CD1c-positive myeloid dendritic cell (primary cell): ENCODE measurements at regions not wholly inside any gene's neighbourhood (a gene's known extent, or its start where the extent isn't known, plus 50 kb on each side); places are given as distances from the start of the nearest gene placed in this dataset.
"Not testable (repeated sequence)": the region's sequence is repeated elsewhere in the genome, so short reads cannot be mapped to it uniquely, and the experiment has no call there.

Source experiments
- DNase-seq: peaks from one replicate; pipeline ENCODE4 v3.0.0-alpha.2; 2016; ENCODE audit errors: extremely low spot score

DNA sequence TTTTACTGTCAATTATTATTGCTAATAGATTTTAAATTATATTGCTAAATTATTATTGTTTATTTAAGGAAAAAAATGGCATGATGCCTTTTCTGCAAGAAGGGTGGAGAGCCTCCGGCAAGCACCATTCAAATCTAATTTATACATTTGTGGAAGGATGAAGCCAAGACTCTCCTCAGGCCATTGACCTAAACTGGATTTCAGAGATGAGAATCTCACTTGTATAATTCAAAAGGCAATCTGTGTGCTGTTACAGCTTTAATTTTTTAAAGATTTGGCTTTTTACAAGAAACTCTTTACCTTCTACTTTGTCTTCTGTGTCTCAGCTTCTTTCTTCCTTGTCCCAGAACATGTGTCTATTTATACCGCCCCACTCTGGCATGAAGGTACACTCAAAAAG, 722.5 kb downstream of the ETS1 start:
- DNase-seq = no peak

DNA sequence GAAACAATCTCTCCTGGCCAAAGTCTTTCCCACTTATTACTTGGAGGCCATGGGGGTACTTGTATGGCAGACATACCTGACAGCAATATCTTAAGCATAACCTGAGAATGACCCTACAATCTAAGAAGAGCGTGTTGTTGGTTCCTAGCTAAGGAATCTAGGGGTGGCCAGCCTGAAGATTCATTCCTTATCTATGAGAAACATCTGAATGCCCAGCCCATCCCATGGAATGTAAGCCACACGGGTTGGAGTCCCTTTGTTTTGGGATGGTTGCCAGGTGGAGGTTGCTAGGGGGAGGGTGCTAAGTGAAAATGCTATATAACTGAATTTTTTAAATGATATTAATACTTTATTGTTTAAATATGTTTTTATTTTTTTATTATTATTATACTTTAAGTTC, 725.0 kb downstream of the ETS1 start:
- no peak for DNase-seq

DNA sequence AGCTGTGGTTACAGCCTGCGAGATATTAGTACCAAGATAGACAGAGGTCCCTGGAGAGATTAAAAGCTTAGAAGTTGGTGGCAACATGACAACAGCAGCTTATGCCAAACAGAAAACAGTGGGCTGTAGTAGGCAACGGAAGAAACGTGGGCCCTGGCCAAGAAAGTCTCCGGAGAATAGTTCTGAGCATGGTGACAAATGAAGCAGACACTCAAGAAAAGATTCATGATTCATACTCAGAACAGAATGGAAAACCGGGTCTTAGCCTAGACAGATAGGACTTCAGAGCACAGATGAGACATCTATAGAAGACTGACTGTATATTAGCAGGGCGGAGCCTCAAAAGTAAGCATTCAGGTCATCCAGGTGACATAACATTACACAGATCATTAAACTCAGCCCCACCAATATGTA, 727.4 kb downstream of the ETS1 start:
- DNase-seq = no peak

DNA sequence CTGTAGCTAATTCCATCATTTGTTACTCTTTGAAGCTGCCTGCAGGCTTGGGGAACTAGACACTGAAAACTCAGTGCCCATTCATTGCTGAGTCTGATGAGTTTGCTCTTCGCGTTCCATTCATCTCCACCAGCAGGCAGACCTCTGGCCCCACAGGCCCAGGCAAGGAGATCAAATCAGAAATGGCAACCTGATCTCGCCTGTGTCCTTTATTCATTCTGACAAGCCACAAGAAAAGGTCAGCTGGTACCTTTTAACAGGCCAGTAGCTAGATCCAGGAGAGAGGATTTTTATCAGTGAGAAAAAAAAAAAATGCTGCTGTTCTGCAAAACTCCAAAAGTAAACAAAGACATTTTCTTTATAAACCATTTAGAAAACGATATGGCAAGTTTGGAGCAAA, 742.5 kb downstream of the ETS1 start:
- DNase-seq = no peak

DNA sequence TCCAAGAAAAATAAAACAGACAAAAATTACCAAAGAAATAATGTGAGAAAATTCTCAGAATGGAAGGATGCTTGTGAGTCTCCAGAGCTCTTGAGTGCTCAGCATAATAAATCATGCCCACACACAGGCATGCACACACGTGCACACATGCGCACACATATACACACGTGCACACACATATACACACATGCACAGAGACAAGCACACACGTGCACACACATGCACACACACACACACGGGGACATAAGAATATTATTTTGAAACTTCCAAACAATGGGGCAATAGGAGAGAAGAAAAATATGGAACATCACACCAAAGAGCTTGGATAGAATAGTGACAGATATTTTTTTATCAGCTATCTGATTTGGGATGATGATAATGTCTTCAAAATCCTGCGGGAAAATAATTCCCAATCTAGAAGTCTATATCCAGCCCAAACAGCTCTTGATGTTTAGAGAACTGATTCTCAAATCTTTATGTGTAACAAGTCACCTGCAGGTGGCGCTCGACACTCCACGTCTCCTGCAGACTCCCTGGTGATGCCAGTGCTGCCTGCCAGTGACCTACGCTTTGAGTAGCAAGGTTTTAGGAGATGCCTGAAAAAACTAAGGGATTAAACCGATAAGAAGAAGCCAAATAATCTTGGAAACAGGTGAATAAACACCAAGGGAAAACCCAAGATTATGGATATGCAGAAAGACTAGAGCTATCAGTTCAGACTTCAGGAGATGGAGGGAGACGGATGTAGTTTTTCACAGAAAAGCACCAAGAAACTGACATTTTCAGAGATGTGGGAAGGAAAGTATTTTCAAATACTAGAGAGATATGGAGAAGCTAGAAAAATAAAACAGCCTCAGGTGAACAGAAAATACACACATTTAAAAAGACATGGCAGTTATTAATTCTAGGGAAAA, 743.6 kb downstream of the ETS1 start:
- DNase-seq = peak; percentile 35

DNA sequence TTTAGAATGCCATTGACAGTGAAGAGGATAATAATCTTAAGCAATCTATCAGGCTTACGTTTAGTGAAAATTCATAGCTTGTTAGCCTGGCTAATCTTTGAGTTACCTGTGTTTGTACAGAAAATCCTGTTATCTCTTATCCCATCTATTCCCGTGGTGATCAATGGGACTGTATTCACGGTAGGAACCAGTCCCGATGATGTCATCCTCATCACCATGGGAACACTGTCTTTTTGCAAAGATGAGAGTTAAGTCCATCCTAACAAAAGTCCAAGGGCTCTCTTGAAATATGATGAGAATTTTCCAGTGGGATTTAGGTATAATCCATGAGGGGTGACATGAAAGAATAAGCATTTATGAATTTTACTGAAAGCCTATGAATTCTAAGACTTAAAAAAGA, 762.2 kb downstream of the ETS1 start:
- DNase-seq = no peak

DNA sequence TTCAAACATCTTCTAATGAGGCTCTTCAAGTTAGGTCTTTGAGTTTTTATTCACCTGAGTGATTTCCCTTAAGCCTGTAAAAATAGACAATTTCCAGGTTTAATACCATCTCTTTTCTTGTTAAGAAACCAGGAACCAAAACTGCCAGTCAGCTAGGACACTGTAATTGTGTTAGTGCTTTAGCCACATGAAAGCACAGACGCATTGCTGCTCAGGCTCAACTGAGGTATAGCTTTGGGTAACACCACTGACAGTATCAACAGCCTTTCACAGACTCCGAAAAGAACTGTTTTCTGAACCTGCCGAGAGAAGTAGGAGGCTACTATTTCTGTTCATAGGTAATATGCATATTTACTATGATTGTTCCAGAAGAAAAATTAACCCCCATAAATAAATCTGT, 768.7 kb downstream of the ETS1 start:
- no peak for DNase-seq

DNA sequence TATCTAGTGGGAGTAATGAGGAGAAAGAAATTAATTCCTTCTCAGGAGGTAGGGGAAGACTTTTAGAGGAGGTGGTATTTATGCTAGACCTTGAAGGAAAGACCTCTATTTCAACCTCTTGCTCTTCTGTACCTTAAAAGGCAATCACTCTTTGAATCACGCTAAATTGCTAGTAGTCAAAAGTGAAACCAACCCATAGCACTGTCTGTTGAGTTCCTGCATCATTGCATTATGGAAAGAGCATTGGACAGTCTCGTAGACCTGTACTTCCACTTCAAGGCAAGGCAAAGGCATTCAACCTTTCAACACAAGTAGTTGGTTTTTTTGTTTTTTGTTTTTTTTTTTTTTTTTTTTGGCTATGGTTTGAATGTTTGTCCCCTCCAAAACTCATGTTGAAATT, 770.4 kb downstream of the ETS1 start:
- no peak for DNase-seq

DNA sequence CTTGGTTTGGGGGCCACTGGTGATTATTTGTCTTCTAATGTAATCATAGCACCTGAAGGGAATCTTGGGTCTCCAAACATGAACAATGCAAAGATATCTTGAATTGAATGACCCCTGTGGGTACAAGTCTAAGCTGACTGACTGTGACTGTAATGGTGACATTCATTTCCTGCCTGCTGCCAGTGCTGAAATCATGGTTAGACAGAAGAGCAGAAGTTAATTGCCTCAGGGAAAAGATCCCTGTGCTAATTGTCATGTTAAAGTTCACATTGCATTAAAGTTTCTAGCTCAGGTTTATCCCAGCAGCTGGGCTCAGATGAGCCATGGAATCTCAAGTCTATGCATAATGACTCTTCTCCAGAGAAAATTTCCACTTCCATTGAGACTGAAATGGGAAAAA, 772.0 kb downstream of the ETS1 start:
- no peak for DNase-seq

DNA sequence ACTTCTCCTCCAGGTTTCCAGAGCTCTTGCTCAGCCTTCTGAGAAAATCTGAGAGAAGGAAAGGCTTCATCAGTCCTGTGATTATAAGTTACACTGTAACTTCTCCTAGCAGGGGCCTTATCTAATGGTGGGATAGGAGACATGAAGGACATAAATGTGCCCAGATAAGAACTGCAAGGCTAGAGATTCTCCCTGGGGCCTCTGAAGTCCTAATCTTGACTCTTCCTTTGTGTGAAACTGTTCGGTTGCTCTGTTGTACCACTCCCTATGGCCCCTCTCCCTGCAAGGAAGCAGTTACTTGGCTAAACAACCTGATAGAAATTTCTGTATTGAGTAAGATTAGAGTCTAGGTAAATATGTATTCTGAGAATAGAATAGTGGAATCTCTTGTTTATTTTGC, 780.9 kb downstream of the ETS1 start:
- DNase-seq = no peak

DNA sequence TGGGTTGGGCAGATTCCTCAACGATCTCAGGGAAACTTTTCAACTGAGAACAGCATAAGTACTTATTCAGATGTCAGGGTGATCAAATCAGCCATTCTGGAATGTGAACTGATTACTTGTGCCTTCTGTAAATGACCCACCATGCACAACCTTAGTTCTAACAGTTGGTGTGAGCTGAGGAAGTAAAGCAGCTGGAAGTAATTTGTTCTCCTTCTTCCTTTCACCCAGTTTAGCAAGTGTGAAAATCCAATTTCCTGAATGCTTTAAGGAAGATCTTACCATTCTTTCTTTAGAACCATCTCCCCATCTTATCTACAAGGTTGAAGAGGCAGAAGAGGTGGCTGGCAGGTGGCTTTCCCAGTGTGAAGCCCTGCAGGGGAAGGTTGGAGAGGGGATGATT, 781.6 kb downstream of the ETS1 start:
- DNase-seq = no peak

DNA sequence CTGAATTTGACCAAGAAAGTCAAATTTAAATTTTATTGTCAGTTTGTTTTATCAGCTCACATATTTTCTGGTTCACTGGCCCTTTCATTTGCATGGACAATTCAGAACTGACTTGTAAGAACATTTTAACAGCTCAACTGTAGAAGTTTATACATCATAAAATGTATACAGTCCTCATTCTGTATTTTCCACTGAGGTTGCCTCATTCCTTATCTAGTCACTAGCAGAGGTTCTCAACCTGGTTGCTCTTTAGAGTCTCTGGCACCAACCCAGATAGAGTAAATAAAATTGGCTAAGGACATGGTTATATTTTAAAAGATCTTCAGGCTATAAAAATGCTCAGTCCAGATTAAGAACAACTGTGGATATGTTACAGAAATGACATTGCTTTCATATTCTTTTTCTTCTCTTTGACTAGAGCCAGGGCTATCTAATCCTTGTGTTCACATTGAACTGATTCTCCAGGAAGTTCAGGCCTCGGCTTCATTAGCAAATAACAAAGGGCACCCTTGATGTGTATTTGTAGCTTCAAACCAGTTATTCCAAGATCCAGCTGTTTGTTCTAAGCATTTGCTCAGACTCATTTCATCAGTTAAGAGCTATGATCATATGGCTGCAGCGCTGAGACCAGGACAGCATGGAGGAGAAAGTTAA, 782.5 kb downstream of the ETS1 start:
- DNase-seq = no peak

DNA sequence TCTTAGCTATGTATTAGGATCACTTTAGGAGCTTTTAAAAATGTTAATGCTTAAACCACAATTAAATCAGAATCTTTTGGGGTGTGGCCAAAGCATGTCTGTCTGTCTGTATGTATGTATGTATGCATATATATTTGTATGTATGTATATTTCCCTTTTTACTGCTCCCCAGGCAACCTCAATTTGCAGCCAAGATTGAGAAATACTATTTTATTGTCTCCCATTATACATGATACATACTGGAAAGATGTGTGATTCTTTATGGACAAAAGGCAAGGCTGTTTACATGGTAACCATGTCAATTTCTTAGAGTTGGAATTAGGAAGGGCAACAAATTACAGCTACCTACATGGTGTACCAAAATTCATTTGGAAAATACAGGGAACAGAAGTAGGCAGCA, 783.6 kb downstream of the ETS1 start:
- DNase-seq = no peak

DNA sequence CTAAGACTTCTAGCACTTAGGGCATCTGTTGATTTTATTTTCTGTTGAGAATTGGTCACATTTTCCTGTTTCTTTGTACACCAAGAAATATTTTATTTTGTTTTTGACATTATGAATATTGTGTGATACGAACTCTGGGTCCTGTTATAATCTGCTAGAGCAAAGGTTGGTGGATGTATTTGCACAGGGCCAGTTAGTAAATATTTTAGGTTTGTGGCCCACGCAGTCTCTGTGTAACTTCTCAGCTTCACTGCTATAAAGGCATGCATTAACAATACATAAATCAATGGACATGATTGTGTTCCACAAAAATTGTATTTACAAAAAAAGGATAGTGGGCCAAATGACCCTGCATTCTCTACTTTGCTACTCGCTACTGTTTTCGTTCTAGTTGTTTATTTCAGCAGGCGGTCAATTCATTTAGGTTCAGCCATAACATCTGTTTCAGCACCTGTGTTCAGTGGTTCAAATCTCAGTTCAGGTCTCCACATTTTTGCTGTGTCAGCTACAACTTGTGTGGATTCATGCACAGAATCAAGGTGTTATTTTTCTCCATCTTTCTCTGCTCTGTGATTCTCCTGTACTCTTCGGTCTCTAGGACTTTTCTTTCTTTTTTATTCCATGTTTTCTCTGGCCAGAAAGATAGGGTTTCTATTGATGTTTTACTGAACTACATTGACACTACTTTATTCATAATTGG, 786.2 kb downstream of the ETS1 start:
- no peak for DNase-seq

DNA sequence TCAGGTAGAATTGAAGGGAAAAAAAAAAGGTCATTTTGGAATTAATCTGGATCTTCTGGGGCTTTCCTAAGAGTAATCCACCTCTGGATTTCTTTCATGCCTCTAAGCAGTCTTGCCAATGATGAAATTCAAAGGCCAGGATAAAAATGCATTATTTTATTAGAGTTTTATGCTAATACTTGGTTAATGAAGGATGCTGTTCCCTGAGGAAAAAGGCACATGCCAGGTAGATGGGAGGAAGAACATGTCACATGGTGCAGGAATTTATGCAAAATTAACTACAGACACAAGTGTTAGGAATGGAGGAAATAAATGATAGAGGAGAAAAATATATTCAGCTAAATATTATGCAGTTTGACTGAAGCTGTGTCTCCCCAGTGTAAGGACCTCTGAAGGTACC, 792.0 kb downstream of the ETS1 start:
- no peak for DNase-seq

DNA sequence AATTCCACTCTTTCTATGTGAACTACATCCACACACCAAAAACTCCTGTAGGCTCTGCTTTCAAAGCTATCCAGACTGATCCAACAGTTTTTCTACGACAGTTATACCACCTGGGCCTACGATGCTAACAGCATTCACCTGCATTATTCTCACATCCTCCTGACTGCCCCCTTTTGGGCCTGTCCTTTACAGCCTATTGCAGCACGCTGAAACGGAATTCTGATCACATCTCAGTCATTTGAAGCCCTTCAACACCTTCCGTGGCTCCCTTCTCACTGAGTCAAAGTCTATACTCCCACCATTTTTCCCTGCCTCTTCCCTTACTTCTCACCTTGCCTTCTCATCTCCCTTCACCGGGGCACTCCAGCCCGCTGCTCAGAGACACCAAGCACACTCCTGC, 791.3 kb upstream of the KIRREL3 start:
- no peak for DNase-seq

DNA sequence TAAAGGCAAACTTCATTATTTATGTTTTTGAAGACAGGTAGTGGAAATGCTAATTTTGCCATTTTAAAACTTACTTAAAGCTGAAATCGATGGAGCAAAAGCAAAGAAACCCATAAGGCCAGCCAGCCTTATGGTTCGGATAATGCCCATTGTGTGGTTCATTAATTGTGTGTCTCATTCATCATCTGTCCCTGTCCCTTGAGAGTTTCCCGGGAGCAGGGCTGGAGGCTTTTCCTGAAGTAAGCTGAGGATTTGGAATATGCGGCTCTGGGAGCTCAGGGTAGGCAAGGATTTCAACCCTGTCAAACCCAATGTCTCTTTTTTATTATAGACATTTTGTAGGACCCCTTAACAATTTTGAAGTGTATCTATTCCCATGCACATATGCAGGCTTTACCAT, 790.0 kb upstream of the KIRREL3 start:
- no peak for DNase-seq

DNA sequence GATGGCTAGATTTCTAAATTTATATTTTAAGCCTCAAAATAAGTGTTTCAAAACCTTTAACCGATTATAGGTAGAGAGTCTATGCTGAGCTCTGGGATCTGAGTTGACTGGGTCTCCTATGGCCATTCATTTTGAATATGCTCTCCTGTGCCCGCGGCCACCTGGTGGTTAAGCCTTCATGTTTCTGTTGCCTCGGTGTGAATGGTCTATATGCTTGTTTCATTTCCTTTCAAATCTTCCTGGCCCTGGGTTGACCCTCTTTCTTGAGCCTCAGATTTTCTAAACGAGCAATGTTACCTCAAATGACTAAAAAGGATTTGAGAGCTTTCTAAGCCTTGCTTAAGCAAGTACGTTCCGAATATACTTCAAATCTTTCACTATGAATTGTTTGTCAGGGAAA, 789.4 kb upstream of the KIRREL3 start:
- no peak for DNase-seq

DNA sequence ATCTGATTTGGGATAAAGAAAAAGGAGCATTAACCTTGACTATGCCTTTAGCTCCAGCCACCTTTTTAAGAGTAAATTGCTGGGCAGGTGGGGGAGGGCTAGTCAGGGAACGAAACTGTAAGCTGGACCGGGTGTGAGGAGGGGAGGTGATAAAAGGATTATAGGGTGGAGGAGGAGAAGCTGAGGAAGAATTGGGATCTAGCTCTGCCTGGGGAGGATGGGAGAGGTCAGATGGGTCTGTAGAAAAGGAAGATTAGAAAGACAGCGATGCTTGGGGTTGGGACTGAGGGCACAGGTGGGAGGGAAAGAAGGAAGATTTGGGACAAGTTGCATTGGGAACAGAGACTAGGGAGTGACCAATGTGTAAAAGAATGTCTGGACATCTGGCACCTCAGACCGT, 772.4 kb upstream of the KIRREL3 start:
- not testable (repeated sequence) for DNase-seq

DNA sequence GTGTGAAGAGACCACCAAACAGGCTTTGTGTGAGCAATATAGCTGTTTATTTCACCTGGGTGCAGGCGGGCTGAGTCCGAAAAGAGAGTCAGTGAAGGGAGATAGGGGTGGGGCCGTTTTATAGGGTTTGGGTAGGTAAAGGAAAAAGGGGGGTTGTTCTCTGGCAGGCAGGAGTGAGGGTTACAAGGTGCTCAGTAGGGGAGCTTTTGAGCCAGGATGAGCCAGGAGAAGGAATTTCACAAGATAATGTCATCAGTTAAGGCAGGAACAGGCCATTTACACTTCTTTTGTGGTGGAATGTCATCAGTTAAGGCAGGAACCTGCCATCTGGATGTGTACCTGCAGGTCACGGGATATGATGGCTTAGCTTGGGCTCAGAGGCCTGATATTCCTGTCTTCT, 768.4 kb upstream of the KIRREL3 start:
- not testable (repeated sequence) for DNase-seq

DNA sequence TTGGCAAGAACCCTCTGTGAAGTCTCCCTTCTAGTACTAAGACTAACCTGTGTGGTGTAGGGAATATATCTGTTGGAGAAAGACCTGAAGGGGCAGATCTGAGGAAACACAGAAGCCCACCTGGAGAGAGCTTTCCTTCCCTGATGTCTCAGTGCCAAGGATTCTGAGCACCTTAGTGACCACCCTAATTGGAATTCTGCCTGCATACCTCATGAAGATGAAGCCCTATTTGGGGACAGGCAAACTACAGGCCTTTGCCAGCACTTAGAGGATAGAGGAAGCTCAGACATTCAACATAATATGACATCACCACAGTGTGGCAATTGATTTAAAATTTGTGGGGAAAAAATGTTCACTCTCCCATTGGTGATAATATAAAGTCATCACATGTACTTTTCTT, 766.2 kb upstream of the KIRREL3 start:
- no peak for DNase-seq

DNA sequence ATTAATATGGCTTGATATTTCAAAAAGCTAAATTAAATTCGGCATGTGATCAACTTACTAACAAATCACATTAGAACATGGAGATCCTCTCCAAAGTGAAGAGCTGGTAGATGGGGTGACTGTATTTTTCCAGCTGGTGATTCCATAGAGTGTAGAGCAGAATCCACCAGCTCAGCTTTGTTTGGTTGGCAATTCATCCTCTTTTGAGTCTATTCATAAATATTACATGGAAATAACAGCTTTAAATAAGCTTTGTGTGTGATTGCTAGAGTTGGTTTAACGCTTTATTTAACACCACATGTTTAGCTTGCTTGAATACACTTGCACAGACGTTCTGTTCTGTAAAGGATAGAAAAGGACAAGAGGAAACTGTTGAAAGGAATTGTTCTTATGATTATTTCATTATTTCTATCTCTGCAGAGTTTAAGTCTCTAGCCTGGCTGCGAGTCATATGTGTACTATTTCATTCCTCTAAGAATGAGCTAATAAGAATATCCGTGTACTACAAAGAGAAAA, 738.3 kb upstream of the KIRREL3 start:
- DNase-seq = no peak

DNA sequence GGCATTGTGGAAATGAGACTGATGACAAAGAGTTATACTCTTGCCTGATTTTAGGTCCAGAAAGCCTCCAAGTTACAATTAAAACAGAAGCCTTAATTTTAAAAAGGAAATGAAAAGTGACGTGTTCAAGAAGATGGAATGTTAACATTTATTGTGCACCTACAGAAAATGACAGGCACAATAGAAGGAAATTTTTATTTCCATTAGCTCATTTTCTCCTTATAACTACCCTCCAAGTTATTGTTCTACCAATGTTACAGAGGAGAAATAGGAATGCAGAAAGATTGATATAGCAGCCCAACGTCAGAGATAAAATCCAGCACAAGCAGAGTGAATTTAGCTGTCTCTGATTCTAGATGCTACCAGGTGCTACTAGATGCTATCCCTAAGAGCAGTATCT, 736.9 kb upstream of the KIRREL3 start:
- no peak for DNase-seq
